ENCODE measurements at regions not wholly inside any gene's neighbourhood (a gene's known extent, or its start where the extent isn't known, plus 50 kb on each side); places are given as distances from the start of the nearest gene placed in this dataset.

DNA sequence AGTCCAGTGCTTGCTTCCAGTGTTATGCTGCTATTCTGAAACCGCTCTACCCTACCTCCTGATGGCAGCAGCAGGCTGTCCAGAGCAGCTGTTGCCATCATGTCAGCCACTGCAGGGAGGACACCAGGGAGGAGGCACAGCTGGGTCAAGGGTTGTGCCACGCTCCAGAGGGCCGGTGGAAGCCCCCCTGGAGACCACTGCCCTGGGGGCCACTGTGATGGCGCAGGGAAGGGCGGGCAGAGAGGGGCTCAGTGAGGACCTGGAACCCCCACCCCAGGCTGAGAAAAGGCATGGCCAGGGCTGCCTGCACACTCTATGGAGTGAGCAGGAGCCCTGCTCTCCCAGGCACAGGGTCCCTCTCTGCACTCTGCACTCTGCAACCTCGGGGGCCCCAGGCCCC is 271.3 kb upstream of the BTBD3 start:
- Histone ChIP-seq H3K4me2 (ENCODE audit: insufficient read depth in 1 of 2, low read depth in 2 of 2, low read length in 2 of 2) (no peak overlapping the region), H3K18ac (ENCODE audit: extremely low read depth, low read length) (no peak overlapping the region), H3K27me3 (replicated peaks in 1 of 4; ENCODE audit: control insufficient read depth in 3 of 4, extremely low read depth in 1 of 4, insufficient read depth in 3 of 4, low read length in 3 of 4) (no peaks in the 10 kb centered on the region), H3K4ac (replicated peaks; ENCODE audit: insufficient read length, low read depth, low read length) (no peak overlapping the region), H3K36me3 (ENCODE audit: control insufficient read depth in 2 of 4, insufficient read depth in 4 of 4, low read length in 3 of 4) (no peaks in the 10 kb centered on the region), H2AK5ac (ENCODE audit: low read depth, low read length) (no peak overlapping the region), H3K56ac (replicated peaks; ENCODE audit: insufficient read length, low read depth, low read length) (no peak overlapping the region), H3K79me1 (ENCODE audit: low read depth, low read length) (no peaks in the 10 kb centered on the region), H2BK12ac (ENCODE audit: low read depth, low read length) (no peak overlapping the region), H4K20me1 (replicated peaks in 1 of 2; ENCODE audit: control insufficient read depth in 1 of 2, insufficient read depth in 2 of 2, low read length in 2 of 2) (no peaks in the 10 kb centered on the region), H2BK120ac (replicated peaks; ENCODE audit: low read depth, low read length) (no peak overlapping the region), H2BK20ac (ENCODE audit: low read length) (no peak overlapping the region), H3K79me2 (ENCODE audit: control insufficient read depth in 1 of 2, insufficient read depth in 2 of 2, low read length in 2 of 2) (no peaks in the 10 kb centered on the region), H3K14ac (ENCODE audit: insufficient read length) (no peak overlapping the region), H3K9ac (replicated peaks in 1 of 4; ENCODE audit: extremely low read depth in 1 of 4, low read depth in 3 of 4, low read length in 3 of 4) (no peak overlapping the region), H3K4me3 (ENCODE audit: extremely low read depth in 1 of 4, insufficient read depth in 2 of 4, low read depth in 3 of 4, low read length in 4 of 4) (no peak overlapping the region), H4K91ac (replicated peaks; ENCODE audit: insufficient read length, low read length) (no peak overlapping the region), H2AFZ (ENCODE audit: low read length) (no peak overlapping the region), H4K8ac (ENCODE audit: extremely low read depth, insufficient read depth, low read length) (peak overlapping the region; percentile 45; the same call in 1 of the 2 replicates), H2BK5ac (ENCODE audit: low read depth, low read length) (no peak overlapping the region), H3K4me1 (replicated peaks in 1 of 4; ENCODE audit: control insufficient read depth in 3 of 4, insufficient read depth in 4 of 4, low read length in 3 of 4) (no peaks in the 10 kb centered on the region), H3K23ac (ENCODE audit: insufficient read length) (no peak overlapping the region), H3K23me2 (ENCODE audit: low read depth, low read length) (no peaks in the 10 kb centered on the region), H4K5ac (ENCODE audit: insufficient read length, low read depth, low read length) (no peak overlapping the region), H2BK15ac (ENCODE audit: low read length) (no peak overlapping the region), H3K27ac (ENCODE audit: low read depth, low read length) (no peak overlapping the region), H3K9me3 (ENCODE audit: insufficient read depth in 2 of 2, low read depth in 1 of 2, low read length in 1 of 2) (no peaks in the 10 kb centered on the region)
- TF ChIP-seq RAD21 (IDR thresholded peaks at IDR 0.05 in 1 of 2, conservative IDR thresholded peaks at IDR 0.05 in 1 of 2; ENCODE audit: low read depth in 2 of 2, low read length in 2 of 2) (peak; percentile 74 to 81), CTCF (IDR thresholded peaks at IDR 0.05; ENCODE audit: control extremely low read depth in 1 of 3, insufficient read depth in 1 of 3, low read depth in 1 of 3, low read length in 3 of 3) (peak; percentile 43 to 47 (median 43)), SIN3A (conservative IDR thresholded peaks at IDR 0.05 in 1 of 2, IDR thresholded peaks at IDR 0.05 in 1 of 2; ENCODE audit: low read depth in 1 of 2, low read length in 2 of 2) (no peak)
- 93% methylated on average over 5 of the region's 6 CpGs; no CpG with 5 or more reads in 1 of the 2 experiments for WGBS, 2 experiments (ENCODE audit: extremely low coverage in 1 of 2, insufficient coverage in 1 of 2, insufficient read length in 1 of 2, insufficient replicate concordance in 2 of 2, low coverage in 1 of 2, low lambda C conversion rate in 2 of 2, missing lambda C conversion rate in 1 of 2)
- POLR2A ChIA-PET (ENCODE audit: partially characterized antibody), result no interaction called here
- CTCF ChIA-PET (ENCODE audit: partially characterized antibody), result interaction anchor here (0.7 to 1.3 kb wide), 2 partner anchors 30 to 712 kb away, joined by 3 to 4 read pairs; no protein-coding TSS in a partner anchor
- FAIRE-seq (no peak), DNase-seq (ENCODE audit: low read depth in 1 of 2, low spot score in 2 of 2) (no peak)

Data from H1 (cell line).